ENCODE measurements at regions not wholly inside any gene's neighbourhood (a gene's known extent, or its start where the extent isn't known, plus 50 kb on each side); places are given as distances from the start of the nearest gene placed in this dataset.

GRCh38 chr18:64513401-64513800 lies 364.5 kb upstream of the LINC00305 start:
- H3K27me3 Mint-ChIP-seq (ENCODE audit: unreplicated experiment) = no peaks in the 10 kb centered on the region
- H3K4me1 Mint-ChIP-seq (ENCODE audit: unreplicated experiment) = no peaks in the 10 kb centered on the region
- no peaks in the 10 kb centered on the region for H3K36me3 Mint-ChIP-seq (ENCODE audit: unreplicated experiment)
- no peak overlapping the region for H3K4me3 Mint-ChIP-seq (ENCODE audit: unreplicated experiment)
- no peak overlapping the region for H3K27ac Mint-ChIP-seq (ENCODE audit: unreplicated experiment)
- no peak for DNase-seq (ENCODE audit: extremely low spot score, unreplicated experiment)
- TF ChIP-seq, protein P1, sequence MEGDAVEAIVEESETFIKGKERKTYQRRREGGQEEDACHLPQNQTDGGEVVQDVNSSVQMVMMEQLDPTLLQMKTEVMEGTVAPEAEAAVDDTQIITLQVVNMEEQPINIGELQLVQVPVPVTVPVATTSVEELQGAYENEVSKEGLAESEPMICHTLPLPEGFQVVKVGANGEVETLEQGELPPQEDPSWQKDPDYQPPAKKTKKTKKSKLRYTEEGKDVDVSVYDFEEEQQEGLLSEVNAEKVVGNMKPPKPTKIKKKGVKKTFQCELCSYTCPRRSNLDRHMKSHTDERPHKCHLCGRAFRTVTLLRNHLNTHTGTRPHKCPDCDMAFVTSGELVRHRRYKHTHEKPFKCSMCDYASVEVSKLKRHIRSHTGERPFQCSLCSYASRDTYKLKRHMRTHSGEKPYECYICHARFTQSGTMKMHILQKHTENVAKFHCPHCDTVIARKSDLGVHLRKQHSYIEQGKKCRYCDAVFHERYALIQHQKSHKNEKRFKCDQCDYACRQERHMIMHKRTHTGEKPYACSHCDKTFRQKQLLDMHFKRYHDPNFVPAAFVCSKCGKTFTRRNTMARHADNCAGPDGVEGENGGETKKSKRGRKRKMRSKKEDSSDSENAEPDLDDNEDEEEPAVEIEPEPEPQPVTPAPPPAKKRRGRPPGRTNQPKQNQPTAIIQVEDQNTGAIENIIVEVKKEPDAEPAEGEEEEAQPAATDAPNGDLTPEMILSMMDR (IDR thresholded peaks at IDR 0.05) = no peak
- H3K9me3 Mint-ChIP-seq (ENCODE audit: unreplicated experiment) = no peaks in the 10 kb centered on the region

GRCh38 chr18:64490207-64490606 lies 341.3 kb upstream of the LINC00305 start:
- TF ChIP-seq, protein P1 (IDR thresholded peaks at IDR 0.05) = no peak
- Mint-ChIP-seq H3K36me3 (ENCODE audit: unreplicated experiment) (no peaks in the 10 kb centered on the region), H3K9me3 (ENCODE audit: unreplicated experiment) (no peaks in the 10 kb centered on the region), H3K4me1 (ENCODE audit: unreplicated experiment) (no peaks in the 10 kb centered on the region), H3K27me3 (ENCODE audit: unreplicated experiment) (peaks cover 2% of the 10 kb centered on the region), H3K4me3 (ENCODE audit: unreplicated experiment) (no peak overlapping the region), H3K27ac (ENCODE audit: unreplicated experiment) (no peak overlapping the region)
- DNase-seq (ENCODE audit: extremely low spot score, unreplicated experiment) = no peak

DNA sequence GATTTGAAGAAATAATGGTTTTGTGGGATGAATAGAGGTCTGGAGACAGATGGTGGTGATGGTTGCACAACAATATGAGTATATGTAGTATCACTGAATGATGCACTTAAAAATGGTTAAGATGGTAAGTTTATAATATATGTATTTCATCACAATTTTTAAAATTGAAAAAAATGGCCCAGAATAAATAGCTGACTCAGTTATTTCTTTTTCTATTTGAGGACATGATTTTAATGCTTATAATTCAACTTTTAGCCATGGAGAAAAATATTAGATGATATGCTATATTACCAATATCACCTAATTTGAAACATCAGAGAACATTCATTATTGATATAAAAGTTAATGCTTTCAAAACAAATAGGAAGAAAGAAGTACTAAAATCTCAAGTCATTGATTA lies 339.8 kb upstream of the LINC00305 start:
- peaks cover 2% of the 10 kb centered on the region for H3K27me3 Mint-ChIP-seq (ENCODE audit: unreplicated experiment)

DNA sequence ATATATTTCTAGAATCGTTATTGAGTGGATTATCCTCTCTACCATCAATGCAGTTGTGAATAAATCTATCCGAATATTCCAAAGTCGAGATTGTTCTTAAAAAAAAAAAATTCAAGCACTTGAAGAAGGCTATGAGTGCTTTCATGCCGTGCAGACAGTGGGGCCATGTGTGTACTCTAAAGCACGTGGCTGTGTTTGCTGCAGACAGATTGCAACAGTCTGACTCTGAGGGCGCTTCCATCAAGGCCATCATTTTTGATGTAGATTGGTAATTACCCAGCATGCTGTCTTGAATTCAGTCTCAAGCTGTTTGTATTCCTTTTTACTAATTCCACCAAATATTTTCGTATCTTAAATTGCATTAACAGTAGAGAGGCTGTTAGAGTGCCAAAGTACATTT lies 325.9 kb upstream of the LINC00305 start:
- TF ChIP-seq, protein P1 (IDR thresholded peaks at IDR 0.05) = no peak
- Mint-ChIP-seq H3K27me3 (ENCODE audit: unreplicated experiment) (no peaks in the 10 kb centered on the region), H3K9me3 (ENCODE audit: unreplicated experiment) (no peaks in the 10 kb centered on the region)

More for the DNA sequence above, 339.8 kb upstream of the LINC00305 start:
- Mint-ChIP-seq H3K27ac (ENCODE audit: unreplicated experiment) (no peak overlapping the region), H3K9me3 (ENCODE audit: unreplicated experiment) (no peaks in the 10 kb centered on the region), H3K4me3 (ENCODE audit: unreplicated experiment) (no peak overlapping the region), H3K36me3 (ENCODE audit: unreplicated experiment) (no peaks in the 10 kb centered on the region), H3K4me1 (ENCODE audit: unreplicated experiment) (no peaks in the 10 kb centered on the region)
- DNase-seq (ENCODE audit: extremely low spot score, unreplicated experiment) = no peak
- TF ChIP-seq, protein P1 (IDR thresholded peaks at IDR 0.05) = no peak

DNA sequence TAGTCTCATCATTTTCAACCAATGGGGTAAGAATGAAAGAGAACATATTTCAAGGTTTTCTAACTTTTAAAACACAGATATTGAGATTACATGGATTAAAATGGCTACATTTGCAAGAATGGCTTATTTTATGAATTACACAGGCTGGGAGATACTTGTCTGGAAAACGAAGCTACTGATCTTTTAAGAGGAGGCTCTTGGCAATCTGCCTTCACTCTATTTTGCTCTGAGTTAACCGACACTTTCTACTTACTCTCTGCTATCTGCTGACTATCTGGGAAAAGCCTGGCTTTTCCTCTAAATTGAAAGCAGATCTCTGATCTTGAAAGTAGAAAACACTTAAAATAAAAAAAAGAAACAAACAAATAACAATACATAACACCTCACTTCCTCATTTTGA lies 325.4 kb upstream of the LINC00305 start:
- Mint-ChIP-seq H3K4me3 (ENCODE audit: unreplicated experiment) (no peak overlapping the region), H3K4me1 (ENCODE audit: unreplicated experiment) (no peaks in the 10 kb centered on the region), H3K9me3 (ENCODE audit: unreplicated experiment) (no peaks in the 10 kb centered on the region), H3K36me3 (ENCODE audit: unreplicated experiment) (no peaks in the 10 kb centered on the region), H3K27ac (ENCODE audit: unreplicated experiment) (no peak overlapping the region), H3K27me3 (ENCODE audit: unreplicated experiment) (no peaks in the 10 kb centered on the region)
- no peak for DNase-seq (ENCODE audit: extremely low spot score, unreplicated experiment)
- TF ChIP-seq, protein P1 (IDR thresholded peaks at IDR 0.05) = no peak

More for the DNA sequence above, 325.9 kb upstream of the LINC00305 start:
- no peaks in the 10 kb centered on the region for H3K36me3 Mint-ChIP-seq (ENCODE audit: unreplicated experiment)
- DNase-seq (ENCODE audit: extremely low spot score, unreplicated experiment) = no peak
- H3K4me3 Mint-ChIP-seq (ENCODE audit: unreplicated experiment) = no peak overlapping the region
- no peaks in the 10 kb centered on the region for H3K4me1 Mint-ChIP-seq (ENCODE audit: unreplicated experiment)
- no peak overlapping the region for H3K27ac Mint-ChIP-seq (ENCODE audit: unreplicated experiment)

Data from osteocyte (in vitro differentiated cells).